GM12874 (cell line): ENCODE measurements at regions not wholly inside any gene's neighbourhood (a gene's known extent, or its start where the extent isn't known, plus 50 kb on each side); places are given as distances from the start of the nearest gene placed in this dataset.

Experiments used
- TF ChIP-seq, protein P1 (sequence below): IDR thresholded peaks from 2 replicates; pipeline ENCODE4 v1.5.1; 2011; ENCODE audit warnings: low read depth, mild to moderate bottlenecking, control low read depth, low read length, moderate library complexity; ENCODE audit not compliant: insufficient read depth

DNA sequence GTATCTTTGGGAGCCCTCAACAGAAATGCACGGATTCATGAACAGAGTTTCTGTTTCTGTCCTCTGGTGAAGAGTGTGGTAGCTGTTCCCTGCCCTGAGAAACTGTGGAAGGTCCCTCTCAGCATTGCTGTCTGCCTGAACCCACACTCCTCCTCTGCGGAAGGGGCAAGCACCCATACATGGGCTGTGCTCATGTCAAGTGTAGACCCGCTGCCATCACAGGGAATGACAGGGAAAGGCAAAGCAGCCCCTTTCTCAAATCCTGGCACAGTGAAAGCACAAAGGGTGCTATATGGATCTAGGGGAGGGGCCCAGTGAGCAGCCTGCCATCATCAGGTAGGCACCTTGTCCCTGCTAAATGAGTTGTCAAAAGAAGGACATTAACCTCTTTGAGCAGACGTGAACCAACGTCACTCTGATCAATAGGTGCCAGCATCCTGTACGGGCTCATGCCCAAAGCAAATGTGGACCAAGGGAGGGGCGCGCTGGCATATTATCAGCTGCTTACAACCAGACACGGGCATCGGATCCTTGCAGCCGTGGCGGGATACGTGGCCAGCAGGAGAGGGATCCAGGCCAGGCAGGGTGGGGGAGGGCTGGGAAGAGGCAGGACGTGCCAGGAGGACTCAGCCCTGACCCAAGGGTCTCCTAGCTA lies 231.2 kb upstream of the PMEPA1 start:
- TF ChIP-seq, protein P1, sequence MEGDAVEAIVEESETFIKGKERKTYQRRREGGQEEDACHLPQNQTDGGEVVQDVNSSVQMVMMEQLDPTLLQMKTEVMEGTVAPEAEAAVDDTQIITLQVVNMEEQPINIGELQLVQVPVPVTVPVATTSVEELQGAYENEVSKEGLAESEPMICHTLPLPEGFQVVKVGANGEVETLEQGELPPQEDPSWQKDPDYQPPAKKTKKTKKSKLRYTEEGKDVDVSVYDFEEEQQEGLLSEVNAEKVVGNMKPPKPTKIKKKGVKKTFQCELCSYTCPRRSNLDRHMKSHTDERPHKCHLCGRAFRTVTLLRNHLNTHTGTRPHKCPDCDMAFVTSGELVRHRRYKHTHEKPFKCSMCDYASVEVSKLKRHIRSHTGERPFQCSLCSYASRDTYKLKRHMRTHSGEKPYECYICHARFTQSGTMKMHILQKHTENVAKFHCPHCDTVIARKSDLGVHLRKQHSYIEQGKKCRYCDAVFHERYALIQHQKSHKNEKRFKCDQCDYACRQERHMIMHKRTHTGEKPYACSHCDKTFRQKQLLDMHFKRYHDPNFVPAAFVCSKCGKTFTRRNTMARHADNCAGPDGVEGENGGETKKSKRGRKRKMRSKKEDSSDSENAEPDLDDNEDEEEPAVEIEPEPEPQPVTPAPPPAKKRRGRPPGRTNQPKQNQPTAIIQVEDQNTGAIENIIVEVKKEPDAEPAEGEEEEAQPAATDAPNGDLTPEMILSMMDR, result no peak

DNA sequence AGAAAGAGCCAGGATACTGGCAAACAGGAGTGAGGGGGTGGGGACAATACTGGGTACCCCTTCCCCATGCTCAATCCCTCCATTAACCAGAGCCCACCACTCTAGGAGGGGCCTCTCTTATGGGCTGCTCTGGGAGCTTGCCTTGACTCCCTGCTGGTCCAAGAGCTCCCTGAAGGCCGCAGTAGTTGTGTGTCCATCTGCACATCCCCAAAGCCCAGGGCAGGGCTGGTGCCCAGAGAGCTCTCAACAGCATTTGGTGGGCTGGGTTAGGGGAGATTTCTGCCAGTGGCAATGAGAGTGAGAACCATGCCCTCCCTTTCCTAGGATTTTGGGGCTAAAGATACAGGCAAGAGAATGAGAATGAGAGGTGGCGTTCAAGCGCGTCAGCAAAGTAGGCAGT lies 230.6 kb upstream of the PMEPA1 start:
- TF ChIP-seq, protein P1, result no peak

DNA sequence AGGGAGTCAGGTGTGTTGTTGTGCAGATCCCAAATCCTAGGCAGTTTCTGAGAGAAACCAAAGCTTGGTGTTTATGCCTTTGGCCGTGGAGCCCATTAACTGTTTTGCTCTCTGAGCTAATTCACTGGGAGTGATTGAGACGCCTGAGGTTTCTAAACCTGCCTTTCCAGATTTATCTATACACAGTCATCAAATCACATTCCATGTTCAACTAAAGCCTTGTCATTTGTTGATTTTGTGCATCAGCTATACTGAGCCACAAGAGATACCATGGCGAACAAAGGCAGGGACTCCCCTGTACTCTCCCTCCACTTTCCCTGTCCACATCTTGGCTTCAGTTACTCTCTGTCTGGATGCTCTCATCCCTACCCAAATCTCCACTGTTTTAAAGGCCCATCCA lies 229.7 kb upstream of the PMEPA1 start:
- TF ChIP-seq, protein P1, result no peak

GRCh38 chr20:57938158-57939108 lies 228.6 kb upstream of the PMEPA1 start:
- TF ChIP-seq, protein P1, result no peak

- TF ChIP-seq, protein P1, result no peak
Observed at GRCh38 chr20:57936636-57937385, 227.0 kb upstream of the PMEPA1 start.

DNA sequence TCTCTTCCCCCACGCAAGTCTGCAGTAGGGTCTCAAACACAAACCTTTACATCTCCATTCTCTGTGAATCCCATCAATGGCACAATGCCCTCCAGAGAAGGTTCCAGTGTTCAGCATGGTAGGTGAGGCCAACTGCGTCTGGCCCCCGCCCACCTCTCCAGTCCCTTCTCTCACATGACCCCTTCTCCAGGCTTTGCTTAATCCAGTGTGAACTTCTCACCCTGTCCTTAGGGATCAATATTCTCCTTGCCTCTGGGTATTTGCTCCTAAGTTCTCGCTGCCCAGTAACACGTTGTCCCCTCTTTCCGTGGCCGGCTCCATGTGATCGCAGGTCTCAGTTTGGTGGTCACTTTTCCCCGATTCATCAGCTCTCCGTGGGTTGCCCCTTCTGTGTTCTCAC lies 225.1 kb upstream of the PMEPA1 start:
- TF ChIP-seq, protein P1, result no peak
